GM18511 (cell line): ENCODE measurements at regions not wholly inside any gene's neighbourhood (a gene's known extent, or its start where the extent isn't known, plus 50 kb on each side); places are given as distances from the start of the nearest gene placed in this dataset.

Experiments used
- ATAC-seq: cut with Tn5 transposase; IDR thresholded peaks from one replicate; pipeline ENCODE4 v1.9.1; 2021; ENCODE audit warnings: mild to moderate bottlenecking, moderate library complexity; ENCODE audit not compliant: unreplicated experiment

DNA sequence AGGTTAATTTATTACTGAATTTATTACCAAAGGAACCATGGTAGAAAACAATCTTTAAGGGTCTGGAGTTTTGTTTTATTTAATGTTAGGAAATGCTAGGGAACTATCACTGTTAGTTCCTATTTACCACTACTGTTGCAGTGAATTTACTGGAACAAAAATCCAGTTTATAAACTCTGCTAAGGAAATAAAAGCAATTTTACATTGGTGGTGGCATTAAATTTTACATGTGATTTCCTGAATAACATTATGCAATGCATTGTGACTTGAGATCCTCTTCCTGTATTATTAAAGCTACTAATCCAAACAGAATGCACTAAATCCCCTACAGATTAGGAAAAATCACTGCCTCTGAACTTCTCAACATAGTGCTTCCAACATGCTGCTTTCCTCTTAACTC lies 599.5 kb upstream of the PTGER4 start:
- no peak for ATAC-seq

DNA sequence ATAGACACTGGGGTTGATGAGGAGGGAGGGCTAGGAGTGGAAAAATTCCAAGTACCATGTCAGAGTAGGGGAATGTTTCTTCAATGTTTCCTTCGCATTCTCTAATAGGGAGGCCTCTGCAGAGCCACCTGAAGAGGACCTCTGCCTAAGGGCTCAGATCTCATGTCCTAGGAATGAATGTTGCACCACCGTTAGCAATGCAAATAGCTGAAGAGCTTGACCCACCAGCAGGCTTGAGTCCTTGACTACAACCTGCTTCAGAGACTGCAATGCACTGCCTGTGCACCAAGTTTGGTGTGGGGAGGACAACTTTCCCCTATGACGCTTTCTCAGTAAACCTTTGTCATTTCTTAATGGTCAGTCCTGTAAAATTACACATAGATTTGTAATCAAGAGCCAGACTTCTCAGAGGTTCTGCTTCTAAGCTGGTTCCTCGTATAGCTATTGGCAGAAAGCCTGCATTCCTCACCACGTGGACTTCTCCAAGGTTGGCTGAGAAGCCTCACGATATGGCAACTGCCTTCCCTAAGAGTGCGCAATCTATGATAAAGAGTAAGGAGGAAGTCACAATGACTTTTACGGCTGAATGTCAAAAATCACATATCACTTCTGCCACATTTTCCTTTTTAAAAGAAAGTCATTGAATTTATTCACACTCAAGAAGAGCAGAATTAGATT lies 600.7 kb upstream of the PTGER4 start:
- no peak for ATAC-seq

DNA sequence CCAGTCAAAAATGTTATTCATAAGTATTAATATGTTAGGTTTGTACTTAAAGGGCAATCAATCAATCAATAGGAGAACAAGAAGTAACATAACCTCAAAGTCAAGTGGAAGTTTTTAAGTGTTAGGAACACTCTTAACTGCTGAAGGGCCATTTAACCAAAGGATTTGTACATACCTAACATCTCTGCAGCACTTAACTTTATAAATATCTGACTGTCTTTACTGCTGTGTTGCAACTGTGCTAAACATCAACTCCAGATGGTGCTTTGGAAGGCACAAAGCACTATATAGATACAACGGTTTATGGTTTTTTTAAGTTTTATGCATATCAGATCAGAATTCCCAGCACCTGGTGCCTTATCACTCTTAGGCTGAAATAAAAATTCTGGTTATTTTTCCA lies 604.9 kb upstream of the PTGER4 start:
- no peak for ATAC-seq

DNA sequence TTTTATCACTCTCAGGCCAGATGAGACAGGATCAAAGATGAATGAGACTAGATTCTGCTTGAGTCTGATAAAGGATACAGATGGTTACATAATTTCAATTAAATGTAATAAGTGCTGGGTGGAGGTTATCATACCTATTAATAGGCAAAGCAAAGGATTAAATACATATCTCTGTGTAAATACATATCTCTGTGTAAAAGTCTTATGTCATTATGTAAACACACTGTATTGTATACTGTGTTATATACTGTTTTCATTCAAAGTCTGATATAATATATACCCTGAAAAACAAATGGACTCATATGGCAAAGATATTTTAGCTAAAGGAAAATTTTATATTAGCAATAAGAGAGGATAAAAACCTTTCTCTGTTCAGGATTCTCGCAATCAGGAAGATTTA lies 605.8 kb upstream of the PTGER4 start:
- no peak for ATAC-seq

DNA sequence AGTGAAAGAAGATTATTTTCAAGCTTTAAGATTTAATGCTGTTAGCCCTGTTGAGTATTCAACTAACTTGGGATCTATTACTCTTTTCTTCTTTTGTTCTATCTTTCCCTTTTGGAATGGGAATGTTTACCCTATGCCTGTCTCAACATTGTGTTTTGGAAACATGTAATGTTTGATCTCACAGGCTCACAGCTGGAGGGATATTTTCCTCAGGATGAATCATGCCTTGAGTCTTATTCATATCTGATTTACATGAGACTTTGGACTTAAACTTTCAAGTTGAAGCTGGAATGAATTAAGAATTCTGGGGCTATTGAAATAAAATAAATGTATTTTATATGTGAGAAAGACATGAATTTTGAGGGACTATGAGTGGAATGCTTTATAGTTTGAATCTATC lies 607.8 kb upstream of the PTGER4 start:
- no peak for ATAC-seq

DNA sequence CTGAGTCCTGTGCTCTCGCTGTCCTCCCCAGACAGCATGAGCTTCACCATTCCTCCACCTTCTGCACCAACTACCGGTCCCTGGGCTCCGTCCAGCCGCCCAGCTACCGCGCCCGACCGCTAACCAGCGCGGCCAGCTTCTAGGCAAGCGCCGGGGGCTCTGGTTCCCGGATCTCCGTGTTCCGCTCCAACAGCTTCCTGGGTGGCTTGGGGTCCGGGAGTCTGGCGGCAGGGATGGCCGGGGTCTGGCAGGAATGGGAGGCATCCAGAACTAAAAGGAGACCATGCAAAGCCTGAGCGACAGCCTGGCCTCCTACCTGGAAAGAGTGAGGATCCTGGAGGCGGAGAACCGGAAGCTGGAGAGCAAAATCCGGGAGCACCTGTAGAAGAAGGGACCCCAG lies 613.1 kb upstream of the PTGER4 start:
- no peak for ATAC-seq

DNA sequence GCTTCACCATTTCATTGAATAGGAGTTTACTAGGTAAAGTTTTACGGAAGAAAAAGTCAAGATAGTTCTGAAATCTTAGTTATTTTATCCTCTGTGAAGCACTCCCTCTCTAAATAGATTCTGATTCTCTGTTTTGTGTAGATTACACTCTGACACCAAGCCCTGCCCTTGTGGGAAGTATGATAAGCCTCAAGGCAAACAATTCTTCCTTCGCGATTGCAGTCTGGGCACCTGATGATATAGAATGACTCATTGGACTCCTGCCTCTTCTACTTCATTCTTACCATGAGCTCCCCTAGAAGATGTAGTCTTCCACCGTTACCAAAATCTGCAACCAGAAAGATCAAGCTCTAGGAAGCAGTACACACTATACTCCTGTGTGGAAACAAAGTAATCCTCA lies 626.9 kb upstream of the PTGER4 start:
- ATAC-seq, result no peak

DNA sequence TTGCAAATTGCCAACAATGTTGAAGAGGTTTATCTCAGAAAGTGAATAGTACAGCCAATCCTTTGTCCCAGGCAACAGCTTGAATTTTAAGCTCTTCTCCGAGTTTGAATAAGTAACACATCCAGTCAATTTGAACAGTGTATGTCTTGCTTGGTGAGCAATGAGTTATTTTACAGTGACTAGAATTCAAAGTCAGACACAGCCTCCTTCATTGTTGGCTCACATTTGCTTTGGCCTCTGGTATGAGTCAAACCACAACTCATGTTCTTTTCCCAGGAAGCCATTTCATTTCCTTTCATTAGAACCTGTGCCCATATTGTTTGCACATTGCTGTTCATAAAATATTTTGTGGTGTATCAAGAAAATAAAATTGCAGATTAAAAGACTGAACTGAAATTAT lies 622.0 kb upstream of the DAB2 start:
- no peak for ATAC-seq

DNA sequence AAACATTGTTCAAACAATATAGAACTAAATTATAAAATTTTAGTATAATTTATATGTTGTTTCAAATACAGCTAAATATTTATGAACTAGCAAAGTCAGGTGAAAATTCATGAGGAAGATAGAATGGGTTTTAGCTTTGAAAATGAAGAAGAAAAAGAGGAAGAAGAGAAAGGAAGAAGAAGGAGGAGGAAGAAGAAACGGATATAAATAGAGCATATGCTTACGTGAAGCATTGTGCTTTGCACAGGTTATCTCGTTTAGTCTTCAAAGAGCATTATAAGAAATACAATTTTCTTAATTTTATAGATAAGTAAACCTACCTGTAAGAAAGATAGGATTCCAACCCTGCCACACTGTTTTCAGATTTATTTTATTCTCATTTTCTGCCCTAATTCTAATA lies 620.6 kb upstream of the DAB2 start:
- no peak for ATAC-seq

DNA sequence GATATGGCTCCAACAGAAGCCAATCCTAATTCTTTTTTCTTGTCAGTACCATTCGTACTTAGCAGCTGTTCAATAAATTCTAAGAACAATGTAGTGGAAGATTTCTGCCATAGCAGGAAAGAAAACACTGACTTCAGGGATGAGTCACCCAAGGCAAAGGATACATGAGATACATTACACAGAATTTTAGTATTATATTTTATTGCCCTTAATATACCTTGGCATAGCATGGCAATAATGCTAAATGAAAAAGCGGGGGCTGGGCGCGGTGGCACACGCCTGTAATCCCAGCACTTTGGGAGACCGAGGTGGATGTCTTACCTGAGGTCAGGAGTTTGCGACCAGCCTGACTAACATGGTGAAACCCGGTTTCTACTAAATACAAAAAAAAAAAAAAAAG lies 619.1 kb upstream of the DAB2 start:
- ATAC-seq, result no peak

DNA sequence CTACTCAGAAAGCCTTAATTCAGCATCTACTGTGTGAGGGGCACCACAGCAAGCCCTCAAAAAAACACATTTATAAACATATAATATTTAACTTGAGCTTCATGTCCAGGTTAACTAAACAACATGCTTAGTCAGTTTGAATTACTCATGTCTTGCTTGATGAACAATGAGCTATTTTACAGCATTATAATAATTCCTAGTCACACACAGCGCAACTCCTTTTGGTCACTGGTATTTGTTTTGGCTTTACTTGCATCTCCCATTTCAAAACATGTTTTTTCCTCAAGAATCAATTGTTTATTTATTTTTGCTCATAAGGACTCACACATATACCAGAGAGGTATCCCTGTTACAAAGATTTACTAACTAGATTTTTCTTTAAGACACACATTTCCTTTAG lies 616.7 kb upstream of the DAB2 start:
- ATAC-seq, result no peak

DNA sequence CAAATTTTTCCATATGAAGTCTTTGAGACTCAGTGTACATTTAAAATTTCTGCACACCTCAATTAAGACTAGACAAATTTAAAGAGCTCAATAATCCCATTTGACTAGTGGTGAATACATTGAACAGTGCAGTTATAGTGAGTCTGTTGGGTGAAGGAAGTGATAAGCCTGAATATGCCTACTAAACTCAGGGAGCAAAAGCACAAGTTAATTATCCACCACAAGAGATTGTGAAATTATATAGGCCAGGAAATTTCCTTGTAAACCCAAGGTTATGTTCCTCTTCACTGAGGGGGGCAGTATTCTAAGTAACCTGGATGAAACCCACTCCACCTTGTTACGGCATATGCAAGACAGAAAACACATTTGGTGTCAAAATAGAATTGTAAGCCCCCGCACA lies 612.9 kb upstream of the DAB2 start:
- ATAC-seq, result no peak

DNA sequence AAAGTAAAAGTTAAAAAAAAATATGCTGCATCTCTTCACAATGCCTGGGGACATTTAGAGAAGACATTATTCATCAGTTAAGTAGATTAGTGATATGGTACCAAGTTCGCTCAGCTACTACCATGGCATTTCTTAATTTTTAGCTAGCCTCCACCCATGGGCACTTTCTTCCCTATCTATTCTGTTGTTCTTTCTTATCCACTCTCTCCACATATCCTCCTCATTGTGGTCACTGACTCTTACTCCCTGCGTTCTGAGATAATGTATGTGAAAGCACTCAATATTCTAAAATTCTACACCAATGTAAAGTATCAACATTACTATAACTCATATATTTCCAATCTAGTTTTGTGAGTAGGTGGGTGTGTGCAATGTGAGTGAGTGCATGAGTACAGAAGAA lies 609.7 kb upstream of the DAB2 start:
- no peak for ATAC-seq

DNA sequence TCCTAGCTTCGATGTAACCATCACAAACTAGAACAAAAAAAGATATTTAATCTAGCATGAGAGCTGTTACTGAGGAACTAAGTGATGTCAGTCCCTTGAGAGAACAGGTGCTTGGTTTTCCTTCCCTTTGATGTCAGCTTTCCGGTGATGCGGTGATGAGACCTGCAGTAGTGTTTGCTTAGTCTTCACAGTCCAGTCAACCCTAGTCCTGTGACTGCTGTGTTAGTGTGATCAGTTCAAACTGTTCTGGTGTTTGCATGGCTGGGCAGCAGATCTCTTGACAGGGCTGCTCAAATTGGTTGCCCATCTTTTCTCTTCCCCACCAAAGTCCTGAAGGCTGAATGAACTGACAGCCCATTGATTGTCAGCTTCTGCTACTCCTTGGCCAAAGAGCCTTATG lies 608.6 kb upstream of the DAB2 start:
- ATAC-seq, result peak; percentile 89

DNA sequence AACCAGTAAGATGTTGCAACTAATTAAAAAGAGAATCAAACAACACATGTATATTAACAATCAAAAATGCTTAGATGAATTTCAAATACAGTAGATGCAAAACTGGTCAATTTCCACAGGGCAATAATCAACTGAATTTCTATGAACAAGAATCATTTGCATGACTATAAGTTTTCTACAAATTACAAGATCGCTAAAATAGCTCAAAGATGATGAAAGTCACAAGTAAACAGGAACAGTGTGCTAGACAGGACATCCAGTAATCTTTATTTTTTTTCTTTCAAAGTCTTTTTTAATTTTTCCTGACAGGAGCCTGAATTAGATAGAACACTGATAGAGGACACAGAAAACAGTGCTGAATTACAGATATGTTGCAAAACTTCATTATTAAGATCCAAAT lies 608.2 kb upstream of the DAB2 start:
- no peak for ATAC-seq

DNA sequence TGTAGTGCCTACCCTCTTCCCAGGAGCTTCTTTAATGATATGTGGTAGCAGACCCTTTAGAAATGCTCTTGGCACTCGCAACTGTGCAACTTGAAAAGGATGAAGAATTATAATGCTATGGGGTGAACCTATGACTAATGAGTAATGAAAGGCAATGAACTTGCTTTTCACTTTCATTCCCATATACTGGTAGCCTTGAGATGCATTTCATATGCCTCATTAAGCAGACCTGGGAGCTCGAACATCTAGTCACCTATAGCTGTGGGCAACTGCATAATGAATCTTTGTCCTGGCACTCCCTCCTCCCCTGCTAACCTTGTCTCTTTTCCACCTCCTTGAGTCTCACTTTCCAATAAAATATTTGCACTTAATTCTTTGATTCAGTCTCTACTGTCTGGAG lies 605.9 kb upstream of the DAB2 start:
- ATAC-seq, result no peak

DNA sequence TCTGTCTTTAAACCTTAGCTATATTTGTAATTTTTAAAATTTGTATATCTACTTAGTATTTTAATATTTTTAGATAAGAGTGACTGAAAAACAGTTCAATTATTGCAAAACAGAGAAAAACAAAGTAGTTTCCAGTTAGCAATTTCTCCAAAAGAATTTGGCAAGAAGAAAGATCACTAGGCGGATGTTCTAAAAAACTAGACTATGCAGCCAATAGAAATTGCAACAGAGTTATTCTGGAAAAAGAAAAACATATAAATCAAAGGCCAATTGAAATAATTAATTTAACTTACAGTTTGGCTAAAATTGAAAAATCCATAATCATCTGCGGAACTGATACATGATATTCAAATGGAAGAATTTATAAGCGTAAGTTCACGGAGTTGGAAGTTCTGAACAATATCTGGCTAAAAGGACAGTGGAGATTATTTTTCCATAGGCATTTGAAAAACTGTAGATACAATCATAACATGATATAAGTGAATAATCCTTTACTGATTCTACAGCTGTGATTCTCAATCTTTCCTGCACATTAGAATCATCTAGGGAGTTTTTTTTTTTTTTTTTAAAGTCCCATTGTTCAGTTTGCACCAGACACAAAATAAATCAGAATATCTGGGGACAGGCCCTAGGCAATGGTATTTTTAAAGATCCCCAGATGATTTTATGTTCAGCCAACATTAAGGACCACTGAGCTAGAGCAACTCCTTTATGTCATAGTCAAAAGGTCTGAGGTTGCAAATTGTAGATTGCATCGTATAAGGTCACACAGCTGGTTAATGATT lies 605.1 kb upstream of the DAB2 start:
- no peak for ATAC-seq

DNA sequence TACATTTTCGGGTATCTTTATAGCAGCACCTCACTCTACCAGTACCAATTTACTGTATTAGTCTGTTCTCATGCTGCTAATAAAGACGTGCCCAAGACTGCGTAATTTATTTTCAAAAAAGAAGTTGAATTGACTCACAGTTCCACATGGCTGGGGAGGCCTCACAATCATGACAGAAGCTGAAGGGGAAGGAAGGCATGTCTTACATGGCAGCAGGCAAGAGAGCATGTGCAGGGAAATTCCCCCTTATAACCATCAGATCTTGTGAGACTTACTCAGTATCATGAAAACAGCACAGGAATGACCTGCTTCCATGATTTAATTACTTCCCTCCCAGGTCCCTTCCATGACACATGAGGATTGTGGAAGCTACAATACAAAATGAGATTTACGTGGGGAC lies 602.6 kb upstream of the DAB2 start:
- ATAC-seq, result no peak

DNA sequence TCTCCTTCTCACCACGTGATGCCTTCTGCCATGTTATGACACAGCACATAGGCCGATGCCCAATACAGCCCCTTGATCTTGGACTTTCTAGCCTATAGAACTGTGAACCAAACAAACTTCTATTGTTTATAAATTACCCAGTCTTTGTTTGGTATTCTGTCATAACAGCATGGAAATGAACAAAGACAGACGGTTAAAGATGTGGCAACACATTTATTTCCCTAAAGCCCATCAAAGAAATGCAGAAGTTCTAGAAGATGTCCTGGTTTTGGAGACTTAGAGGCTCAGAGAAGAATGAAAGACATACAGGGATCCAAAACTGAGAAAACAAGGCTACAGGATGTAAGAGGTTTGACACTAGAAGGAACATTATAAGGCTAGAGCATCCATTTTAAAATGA lies 600.8 kb upstream of the DAB2 start:
- no peak for ATAC-seq

DNA sequence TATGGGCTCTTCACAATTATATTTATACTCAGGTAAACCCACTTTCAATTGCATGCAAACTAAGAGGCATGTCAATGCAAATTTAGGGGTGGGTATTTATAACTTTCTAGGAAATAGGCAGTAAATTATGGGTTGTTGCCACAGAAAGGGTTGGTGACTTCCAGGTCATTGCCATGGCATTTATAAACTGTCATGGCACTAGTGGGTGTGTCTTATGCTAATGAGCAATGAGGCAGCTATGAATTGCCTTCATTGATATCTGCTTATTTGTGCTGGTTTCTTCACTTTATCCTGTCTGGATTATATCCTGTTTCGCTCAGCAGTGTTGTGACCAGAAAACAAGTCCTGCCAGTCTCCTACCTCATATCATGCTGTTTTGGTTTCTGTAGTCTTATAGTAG lies 597.3 kb upstream of the DAB2 start:
- ATAC-seq, result no peak

DNA sequence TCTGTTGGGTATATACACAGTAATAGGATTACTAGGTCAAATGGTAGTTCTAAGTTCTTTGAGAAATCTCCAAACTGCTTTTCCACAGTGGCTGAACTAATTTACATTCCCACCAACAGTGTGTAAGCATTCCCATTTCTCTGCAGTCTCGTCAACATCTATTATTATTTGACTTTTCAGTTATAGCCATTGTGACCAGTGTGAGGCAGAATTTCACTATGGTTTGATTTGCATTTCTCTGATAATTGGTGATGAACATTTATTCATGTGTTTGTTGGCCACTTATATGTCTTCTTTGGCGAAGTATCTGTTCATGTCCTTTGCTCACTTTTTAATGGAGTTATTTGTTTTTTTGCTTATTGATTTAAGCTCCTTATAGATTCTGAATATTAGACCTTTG lies 596.2 kb upstream of the DAB2 start:
- ATAC-seq, result no peak

DNA sequence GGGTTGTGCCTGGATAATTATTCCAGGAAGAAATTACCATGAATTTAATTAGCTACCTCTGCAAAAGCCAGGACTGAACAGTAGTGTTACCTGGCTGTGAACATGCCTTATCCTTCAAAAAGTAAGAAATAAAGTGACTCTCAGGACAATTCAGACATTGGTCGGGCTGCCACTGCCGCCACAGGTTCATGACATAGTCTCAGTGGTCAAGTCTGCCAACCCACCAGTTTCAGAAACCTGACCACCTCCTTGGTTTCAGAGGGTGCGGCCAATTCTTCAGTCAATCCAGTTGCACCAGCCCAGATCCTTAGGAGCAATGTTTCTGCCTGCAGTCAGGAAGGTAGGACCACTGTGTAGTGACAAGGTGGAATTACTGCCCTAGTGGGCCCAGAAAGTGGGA lies 593.1 kb upstream of the DAB2 start:
- no peak for ATAC-seq

DNA sequence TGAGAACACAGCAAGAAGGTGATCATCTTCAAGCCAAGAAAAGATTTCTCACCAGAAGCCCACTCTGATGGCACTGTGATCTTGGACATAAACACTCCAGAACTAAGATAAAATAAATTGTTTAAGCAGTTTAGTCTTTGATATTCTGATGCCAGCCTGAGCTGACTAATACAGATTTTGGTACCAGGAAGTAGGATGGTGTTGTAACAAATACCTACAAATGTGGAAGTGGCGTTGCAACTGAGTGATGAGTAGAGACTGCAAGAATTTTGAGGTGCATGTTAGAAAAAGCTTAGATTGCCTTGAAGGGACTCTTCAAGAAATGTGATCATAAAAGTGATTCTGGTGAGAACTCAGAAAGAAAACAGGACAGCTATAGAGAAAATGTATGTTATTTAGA lies 592.4 kb upstream of the DAB2 start:
- no peak for ATAC-seq
